Stimulated activated CD4-positive, alpha-beta T cell treated with anti-CD3 and anti-CD28 coated beads, Interleukin-2, amount 100 ng/mL, for 24 hours (primary cell): ENCODE measurements at regions not wholly inside any gene's neighbourhood (a gene's known extent, or its start where the extent isn't known, plus 50 kb on each side); places are given as distances from the start of the nearest gene placed in this dataset.
"Not testable (repeated sequence)": the region's sequence is repeated elsewhere in the genome, so short reads cannot be mapped to it uniquely, and the experiment has no call there.

Source experiments
- DNase-seq, 2 donors: peaks; one replicate each; pipeline ENCODE4 v3.0.0-alpha.2; 2020

GRCh38 chr6:86028776-86029175, 386.1 kb upstream of the SYNCRIP start:
- no peak for DNase-seq

- not testable (repeated sequence) for DNase-seq
Observed at GRCh38 chr6:86026890-86027289, 384.2 kb upstream of the SYNCRIP start.

GRCh38 chr6:86017236-86017635, 374.6 kb upstream of the SYNCRIP start:
- DNase-seq: no peak

- DNase-seq: no peak
Observed at GRCh38 chr6:86016567-86016966, 373.9 kb upstream of the SYNCRIP start.

- DNase-seq: no peak
Observed at GRCh38 chr6:86016077-86016476, 373.4 kb upstream of the SYNCRIP start.

- not testable (repeated sequence) for DNase-seq
Observed at GRCh38 chr6:86012991-86013390, 370.3 kb upstream of the SYNCRIP start.

GRCh38 chr6:86010915-86011786, 368.5 kb upstream of the SYNCRIP start:
- no peak for DNase-seq

- no peak for DNase-seq
Observed at GRCh38 chr6:85997206-85997605, 354.5 kb upstream of the SYNCRIP start.

GRCh38 chr6:85996034-85996375, 353.3 kb upstream of the SYNCRIP start:
- DNase-seq: no peak

GRCh38 chr6:85995339-85996033, 352.8 kb upstream of the SYNCRIP start:
- DNase-seq: no peak

- DNase-seq: no peak
Observed at GRCh38 chr6:85986681-85987080, 344.0 kb upstream of the SYNCRIP start.

GRCh38 chr6:85983032-85983659, 340.5 kb upstream of the SYNCRIP start:
- DNase-seq: no peak

- DNase-seq: no peak
Observed at GRCh38 chr6:85977661-85978060, 335.0 kb upstream of the SYNCRIP start.

GRCh38 chr6:85975957-85976356, 333.3 kb upstream of the SYNCRIP start:
- no peak for DNase-seq

GRCh38 chr6:85971238-85971637, 328.6 kb upstream of the SYNCRIP start:
- DNase-seq: no peak

- DNase-seq: no peak
Observed at GRCh38 chr6:85966828-85967227, 324.1 kb upstream of the SYNCRIP start.

GRCh38 chr6:85961746-85962145, 319.1 kb upstream of the SYNCRIP start:
- no peak for DNase-seq

- no peak for DNase-seq
Observed at GRCh38 chr6:85961125-85961524, 318.4 kb upstream of the SYNCRIP start.

- DNase-seq: no peak
Observed at GRCh38 chr6:85948481-85948880, 305.8 kb upstream of the SYNCRIP start.

- DNase-seq: no peak
Observed at GRCh38 chr6:85945459-85946185, 302.9 kb upstream of the SYNCRIP start.

- DNase-seq: no peak
Observed at GRCh38 chr6:85944776-85945175, 302.1 kb upstream of the SYNCRIP start.

- DNase-seq: no peak
Observed at GRCh38 chr6:85942844-85943243, 300.2 kb upstream of the SYNCRIP start.

GRCh38 chr6:85936916-85937315, 294.2 kb upstream of the SYNCRIP start:
- no peak for DNase-seq
